Suprapubic skin (tissue), 3 donors: ENCODE measurements at regions not wholly inside any gene's neighbourhood (a gene's known extent, or its start where the extent isn't known, plus 50 kb on each side); places are given as distances from the start of the nearest gene placed in this dataset.

Experiments used
- POLR2A ChIP-seq, 2 donors: fragments of 450-650 bp; IDR thresholded peaks; one replicate each; pipeline ENCODE4 v1.6.1; 2017; ENCODE audit warnings: antibody characterized with exemption in 2 of 2, mild to moderate bottlenecking in 2 of 2, moderate library complexity in 2 of 2
- TF ChIP-seq, protein P1 (sequence below), 2 donors: fragments of 200-600 bp in 1 of 2; fragments of 450-650 bp in 1 of 2; sonication (generic) in 1 of 2; IDR thresholded peaks; one replicate each; pipeline ENCODE4 v1.5.1; 2016 to 2019; ENCODE audit warnings: antibody characterized with exemption in 2 of 2, mild to moderate bottlenecking in 1 of 2, moderate library complexity in 1 of 2

DNA sequence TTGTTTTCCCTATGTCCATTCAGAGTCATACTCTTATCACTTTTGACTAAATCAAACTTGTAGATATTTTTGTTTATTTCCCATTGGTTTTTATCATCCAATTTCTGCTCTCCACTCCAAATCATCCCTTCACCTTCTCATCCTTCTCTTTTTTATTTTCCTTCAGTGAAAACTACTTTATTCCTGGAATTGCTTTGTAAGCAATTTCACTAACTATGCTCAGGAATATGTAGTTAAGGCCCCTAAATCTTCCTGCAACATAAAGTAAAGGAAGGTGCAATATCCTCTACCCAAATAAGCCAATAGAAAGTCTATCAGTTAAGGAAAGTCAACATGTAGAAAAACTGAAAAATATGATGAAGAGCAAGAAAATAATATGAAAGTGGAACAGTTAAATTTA is 308.4 kb downstream of the SEC23A start:
- TF ChIP-seq, protein P1, sequence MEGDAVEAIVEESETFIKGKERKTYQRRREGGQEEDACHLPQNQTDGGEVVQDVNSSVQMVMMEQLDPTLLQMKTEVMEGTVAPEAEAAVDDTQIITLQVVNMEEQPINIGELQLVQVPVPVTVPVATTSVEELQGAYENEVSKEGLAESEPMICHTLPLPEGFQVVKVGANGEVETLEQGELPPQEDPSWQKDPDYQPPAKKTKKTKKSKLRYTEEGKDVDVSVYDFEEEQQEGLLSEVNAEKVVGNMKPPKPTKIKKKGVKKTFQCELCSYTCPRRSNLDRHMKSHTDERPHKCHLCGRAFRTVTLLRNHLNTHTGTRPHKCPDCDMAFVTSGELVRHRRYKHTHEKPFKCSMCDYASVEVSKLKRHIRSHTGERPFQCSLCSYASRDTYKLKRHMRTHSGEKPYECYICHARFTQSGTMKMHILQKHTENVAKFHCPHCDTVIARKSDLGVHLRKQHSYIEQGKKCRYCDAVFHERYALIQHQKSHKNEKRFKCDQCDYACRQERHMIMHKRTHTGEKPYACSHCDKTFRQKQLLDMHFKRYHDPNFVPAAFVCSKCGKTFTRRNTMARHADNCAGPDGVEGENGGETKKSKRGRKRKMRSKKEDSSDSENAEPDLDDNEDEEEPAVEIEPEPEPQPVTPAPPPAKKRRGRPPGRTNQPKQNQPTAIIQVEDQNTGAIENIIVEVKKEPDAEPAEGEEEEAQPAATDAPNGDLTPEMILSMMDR (IDR thresholded peaks at IDR 0.05), result no peak
- no peak for TF ChIP-seq POLR2A (IDR thresholded peaks at IDR 0.05)
